T-helper 1 cell treated with Interleukin-12 subunit alpha and Interleukin-12 subunit beta and Interleukin-4 antibody, amounts not matched to agents 30 ng/mL and 1 ng/mL, for 36 hours (primary cell): ENCODE measurements at regions not wholly inside any gene's neighbourhood (a gene's known extent, or its start where the extent isn't known, plus 50 kb on each side); places are given as distances from the start of the nearest gene placed in this dataset.

Experiments used
- intact Hi-C: fragments of 100-400 bp; cut with micrococcal nuclease; formaldehyde crosslinking; loops from one replicate; pipeline ENCODE4 v1.15.1; 2024

DNA sequence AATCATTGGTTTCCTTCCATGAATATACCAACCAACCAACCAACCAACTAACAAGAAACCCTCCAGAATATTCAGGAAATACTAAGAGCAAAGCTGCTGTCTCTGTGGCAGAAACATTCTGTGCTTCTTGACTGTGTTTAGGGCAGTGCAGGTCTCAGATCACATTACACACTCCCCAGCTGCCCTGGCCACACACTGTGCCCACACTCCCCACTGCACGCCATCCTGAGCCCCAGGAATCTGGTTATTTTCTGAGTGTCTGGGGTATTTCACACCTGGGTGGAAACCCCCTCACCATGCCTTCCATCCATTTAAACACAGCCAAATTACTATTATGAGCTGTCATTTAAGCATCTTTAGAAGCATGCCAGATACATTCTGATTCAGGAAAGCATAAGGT lies 183.7 kb upstream of the ANK3 start:
- intact Hi-C loops: loop anchor here (1.0 to 10.0 kb wide), 7 partner anchors 24 to 689 kb away; partner anchors contain the start of gene CDK1

DNA sequence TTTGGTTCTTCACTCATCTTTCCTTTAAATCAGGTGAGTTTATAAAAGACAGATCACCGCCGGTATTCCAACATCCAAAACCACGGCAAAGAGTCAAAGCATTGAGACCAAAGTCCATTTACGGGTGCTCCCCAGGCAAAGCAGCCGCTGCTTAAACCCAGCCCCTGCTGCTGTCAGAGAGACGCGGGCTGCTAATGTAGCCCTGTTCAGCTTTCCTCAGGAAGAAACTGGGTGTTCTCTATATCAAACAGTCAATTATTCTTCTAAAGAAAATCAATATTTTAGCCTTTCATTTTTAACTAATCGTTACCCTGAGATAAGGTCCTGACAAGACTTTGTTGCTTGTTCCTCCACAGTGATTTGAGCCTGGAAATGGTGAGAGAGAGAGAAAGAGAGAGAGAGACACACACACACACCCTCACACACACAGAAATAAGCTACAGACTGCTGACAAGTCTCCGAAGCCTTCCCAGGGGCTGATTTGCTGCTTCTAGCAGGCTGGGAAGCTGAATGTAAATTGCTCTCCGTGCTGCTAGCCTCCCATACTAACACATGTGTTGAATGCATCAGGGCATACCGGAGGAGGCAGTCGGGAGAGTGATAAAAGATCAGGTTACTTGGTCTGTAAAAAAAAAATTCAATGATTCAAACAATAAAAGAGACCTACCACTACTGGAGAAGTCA lies 183.0 kb upstream of the ANK3 start:
- intact Hi-C loops: loop anchor here (1.0 to 10.0 kb wide), 8 partner anchors 8 to 688 kb away; partner anchors contain the start of gene CDK1

DNA sequence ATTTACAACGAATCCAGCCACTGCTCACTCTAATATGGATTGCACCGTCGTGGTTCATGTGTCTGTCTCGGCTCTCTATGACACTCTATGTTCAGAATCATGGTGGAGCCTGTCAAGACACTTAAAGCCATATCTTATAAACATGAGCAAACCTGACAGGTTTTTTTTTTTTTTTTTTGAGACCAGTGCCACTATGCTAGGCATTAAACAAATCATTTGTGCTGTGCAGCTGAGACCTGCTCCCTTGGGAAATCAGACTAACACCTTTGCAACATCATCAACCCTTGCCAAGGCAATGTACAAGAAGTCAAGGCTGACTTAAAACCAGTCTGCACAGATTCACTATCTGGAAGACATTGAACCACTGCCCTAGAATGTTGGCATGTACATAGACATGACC lies 181.2 kb upstream of the ANK3 start:
- intact Hi-C loops: loop anchor here (5.0 to 10.0 kb wide), 3 partner anchors 136 to 686 kb away; no protein-coding TSS in a partner anchor

DNA sequence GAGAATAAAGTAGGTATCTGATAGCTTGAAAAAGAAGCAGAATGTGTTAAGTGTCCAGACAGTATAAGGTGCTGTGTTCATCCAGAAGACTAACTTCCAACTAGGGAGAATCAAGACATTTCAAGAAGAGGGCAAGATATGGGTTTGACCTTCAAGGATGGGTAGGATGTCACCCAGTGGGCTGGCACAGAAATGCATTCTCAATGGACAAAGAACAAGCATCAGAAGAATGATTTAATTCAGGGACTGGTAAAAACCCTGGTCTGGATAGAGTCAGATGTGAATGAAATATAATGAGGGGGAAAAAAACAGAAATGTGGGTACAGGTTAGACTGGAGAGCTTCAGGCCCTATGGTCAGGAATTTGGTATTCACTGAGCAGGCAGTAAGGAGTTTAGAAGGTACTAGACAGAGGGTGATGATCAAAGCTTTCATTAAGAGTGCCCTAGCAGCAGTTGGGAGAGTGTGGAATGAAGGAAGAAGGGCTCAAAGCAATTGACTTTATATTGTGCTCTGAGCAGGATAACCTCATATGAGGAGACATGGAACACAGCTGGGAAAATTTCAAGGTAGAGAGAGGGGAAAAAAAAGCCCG lies 180.7 kb upstream of the ANK3 start:
- intact Hi-C loops: loop anchor here (5.0 to 10.0 kb wide), 3 partner anchors 137 to 686 kb away; no protein-coding TSS in a partner anchor

DNA sequence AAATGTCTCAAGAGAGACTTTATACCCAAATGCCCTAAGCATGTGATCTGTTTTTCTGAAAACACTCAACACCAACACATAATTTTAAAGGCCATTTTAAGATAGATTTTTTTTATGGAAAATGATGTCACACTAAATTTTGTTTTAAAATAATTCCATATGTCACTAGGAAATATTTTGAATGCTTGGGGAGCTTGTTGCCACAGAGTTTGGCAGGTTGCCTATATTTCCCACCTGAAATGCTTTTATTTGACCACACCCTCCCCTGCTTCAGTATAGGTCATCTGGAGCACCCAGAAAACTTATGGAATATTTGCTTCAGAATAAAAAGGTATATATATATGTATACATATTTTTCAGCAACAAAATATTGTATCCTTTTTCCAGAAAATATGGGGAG lies 180.0 kb upstream of the ANK3 start:
- intact Hi-C loops: loop anchor here (5.0 to 10.0 kb wide), 3 partner anchors 138 to 685 kb away; no protein-coding TSS in a partner anchor

DNA sequence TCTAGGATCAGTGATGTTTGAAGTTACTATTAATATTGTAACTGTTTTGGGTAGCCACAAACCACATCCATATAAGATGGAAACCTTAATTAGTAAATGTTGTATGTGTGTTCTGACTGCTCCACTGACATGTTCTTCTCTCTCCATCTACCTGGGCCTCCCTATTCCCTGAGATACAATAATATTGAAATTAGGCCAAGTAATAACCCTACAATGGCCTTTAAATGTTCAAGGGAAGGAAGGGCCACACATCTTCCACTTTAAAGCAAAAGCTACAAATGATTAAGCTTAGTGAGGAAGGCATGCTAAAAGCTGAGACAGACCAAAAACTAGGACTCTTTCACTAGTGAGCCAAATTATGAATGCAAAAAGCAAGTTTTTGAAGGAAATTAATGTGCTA lies 176.4 kb upstream of the ANK3 start:
- intact Hi-C loops: loop anchor here (2.0 kb wide), 1 partner anchor 29 kb away; no protein-coding TSS in a partner anchor

DNA sequence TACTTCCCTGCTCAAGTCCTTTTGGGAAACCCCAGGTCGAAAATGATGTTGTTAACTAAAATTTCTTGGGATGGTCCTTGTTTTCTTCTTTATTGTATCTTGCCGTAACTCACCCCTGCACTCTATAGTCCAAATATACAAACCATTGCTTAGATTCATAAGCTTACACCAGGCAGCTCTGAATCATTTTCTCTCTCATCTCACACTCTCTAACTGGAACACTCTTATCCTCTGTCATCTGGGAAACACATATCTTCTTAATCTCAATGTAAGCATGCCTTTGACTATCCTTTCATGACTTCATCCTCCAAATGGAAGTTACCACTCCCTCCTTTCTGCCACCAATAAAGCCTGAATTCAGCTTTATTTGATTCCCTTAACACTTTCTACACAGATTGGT lies 175.8 kb upstream of the ANK3 start:
- intact Hi-C loops: no loop called here

DNA sequence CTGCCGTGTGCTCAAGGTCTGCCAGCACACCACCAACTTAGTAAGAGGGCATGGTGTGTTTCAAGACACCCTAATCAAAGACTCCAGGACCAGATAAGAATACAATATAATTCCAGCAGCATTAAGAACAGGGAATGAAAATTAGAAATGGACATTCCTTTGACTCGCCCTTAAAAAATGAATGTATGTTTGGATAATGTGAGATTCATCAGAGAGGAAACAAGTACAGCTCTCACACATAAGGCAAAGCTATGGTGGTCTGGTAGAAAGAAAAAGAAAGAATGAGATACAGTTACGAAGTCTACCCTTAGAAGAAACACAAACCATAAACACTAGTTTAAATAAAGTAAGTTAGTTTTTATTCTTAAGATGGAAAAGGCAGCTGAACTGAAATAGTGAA lies 174.8 kb upstream of the ANK3 start:
- intact Hi-C loops: loop anchor here (1.0 kb wide), 1 partner anchor 8 kb away; no protein-coding TSS in a partner anchor

DNA sequence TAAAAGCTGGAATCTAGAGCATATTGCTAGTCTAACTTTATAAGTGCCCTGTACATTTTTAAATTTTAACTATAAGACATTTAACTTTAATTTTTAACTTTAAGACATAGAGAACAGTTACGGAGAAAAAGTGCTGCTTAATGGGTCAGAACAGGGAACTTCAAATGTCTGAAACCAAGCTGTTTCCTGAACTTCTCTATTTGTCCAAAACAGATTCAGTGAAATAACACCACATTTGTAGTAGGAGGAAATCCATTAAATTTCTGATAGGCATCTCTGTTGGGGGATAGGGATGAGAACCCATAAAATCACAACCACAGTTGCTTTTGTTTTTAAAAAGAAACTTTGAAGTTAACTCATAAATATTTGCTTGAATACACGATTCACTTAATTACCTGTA lies 170.8 kb upstream of the ANK3 start:
- intact Hi-C loops: no loop called here

DNA sequence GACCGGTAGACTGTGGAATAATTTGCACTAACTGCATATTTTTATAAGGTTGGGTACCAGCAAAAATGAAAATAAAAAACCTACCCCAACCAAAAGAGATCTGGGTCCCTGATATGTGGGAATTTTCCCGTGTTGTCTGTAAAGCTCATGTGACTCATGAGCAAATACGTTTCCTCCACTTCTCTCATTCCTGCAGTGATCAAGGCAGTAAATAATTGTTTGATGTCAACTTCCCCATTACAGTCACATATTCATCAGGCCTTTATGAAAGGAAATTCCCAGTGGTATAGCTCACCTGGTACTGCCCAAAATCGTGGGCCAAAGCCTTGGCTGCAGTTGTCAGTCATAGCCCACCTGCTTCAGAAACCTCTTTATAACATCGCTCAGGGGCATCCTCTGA lies 166.0 kb upstream of the ANK3 start:
- intact Hi-C loops: no loop called here

DNA sequence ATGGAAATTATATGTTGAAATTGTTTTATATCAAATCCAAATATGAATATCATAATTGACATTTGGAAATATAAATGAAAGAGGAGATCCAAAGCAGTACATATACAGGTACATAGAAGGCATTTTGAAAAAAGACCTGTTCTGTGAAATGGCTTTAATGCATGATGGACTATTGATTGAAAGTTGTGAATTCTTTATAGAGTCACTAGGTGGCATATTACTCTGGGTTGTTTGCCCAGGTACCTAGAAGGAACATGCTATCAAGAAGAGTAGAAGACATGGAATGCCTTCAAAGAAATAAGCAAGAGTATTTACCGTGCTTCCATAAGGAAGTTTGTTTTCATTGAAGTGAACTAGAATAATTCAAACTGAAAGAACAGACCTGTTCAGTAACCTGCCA lies 160.0 kb upstream of the ANK3 start:
- intact Hi-C loops: loop anchor here (1.0 to 5.0 kb wide), 4 partner anchors 78 to 447 kb away; no protein-coding TSS in a partner anchor

DNA sequence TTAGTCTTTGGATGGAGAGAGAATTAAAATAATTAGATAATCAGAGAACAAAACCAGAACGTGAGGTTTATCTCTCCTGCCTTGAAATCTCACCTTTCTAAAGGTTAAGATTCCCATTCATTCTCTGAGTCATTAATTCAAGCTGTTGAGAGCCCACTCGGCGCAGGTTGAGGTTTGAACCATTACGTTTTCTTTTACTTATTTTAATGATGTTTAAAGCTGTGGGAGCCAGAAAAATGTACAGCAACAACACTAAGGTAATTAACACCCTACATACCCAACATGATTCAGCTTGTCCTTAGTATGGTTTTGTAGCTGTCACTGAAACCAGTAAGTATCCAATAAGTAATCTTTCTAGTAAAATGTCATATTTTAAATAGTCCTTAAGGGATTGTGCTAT lies 153.0 kb upstream of the ANK3 start:
- intact Hi-C loops: no loop called here

DNA sequence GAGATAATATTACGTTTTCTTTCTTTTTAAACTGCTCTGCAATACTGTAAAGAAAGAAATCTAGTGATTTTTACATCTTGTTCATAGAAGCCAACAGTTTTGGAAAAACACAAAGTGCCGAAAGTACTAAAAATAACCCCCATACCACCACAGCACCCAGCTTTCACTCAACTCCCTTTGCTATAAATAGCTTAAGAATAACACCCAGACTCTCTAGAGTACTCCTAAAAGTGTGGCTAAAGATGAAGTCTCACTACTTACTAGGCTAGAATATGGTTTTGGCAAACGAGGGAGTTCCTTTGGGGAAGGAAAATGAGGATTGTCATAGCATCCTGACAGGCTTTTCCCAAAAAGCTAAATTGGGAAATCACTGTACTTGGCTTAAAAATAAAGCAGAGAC lies 151.8 kb upstream of the ANK3 start:
- intact Hi-C loops: no loop called here

DNA sequence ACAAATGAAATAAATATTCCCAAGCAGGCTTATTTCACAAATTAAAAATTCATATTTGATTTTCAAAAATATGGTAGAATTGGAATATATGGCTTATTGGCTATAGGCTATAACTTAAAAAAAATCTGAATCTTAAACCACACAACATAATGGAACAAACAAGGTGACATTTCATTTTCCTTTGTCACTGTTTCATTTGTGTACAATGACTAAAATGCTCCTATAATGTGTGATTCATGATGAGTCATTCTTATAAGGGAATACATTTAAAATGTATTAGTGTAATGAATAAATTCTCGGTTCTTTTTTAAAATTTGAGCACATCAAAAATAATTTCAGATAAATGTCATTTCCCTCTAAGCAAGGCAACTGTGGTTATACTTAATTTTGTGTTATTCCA lies 148.0 kb upstream of the ANK3 start:
- intact Hi-C loops: loop anchor here (2.0 kb wide), 1 partner anchor 29 kb away; no protein-coding TSS in a partner anchor

DNA sequence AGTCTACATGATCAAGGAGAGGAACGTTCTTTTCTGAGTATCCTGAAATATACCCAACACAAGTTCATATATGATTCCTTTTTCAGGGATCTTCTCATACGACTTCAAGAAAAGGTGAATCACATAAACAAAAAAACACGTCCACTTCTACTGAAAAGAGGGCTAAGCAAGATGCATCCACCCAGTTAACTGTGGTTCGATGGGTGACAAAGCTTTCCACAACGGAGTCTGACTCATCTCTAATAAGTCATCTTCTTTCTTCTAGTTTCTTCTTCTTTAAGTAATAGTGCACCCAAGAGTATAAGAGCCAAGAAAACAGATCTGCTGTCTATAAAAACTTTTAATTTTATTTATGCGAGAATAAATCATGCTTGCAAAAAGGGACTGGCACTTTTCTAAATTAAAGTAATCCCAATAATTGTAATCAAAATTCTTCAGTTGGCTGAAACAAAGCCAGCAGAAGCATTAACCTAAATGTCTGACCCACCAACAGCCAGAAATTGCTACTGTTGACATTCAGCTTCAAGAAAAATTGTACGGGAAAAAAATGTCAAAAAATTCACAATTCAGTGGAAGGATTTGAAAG lies 146.9 kb upstream of the ANK3 start:
- intact Hi-C loops: loop anchor here (2.0 kb wide), 1 partner anchor 30 kb away; no protein-coding TSS in a partner anchor

DNA sequence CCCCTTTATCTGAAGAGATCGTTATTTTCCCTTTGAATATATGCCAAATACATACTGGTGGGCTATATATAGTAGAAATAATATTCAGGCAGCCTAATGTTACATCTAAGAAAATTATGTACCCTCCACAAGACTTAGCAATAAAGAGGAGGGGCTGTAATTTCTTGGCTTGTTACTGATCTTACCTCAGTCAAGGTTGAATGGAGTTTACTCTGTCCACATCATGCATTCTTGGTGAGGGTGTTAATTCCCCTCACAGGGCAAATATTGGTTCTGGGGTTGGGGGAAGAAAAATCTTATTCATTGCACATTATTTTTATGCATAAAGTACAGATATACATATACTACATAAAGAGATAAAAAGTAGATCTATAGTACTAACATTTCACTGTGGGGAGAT lies 145.8 kb upstream of the ANK3 start:
- intact Hi-C loops: no loop called here

DNA sequence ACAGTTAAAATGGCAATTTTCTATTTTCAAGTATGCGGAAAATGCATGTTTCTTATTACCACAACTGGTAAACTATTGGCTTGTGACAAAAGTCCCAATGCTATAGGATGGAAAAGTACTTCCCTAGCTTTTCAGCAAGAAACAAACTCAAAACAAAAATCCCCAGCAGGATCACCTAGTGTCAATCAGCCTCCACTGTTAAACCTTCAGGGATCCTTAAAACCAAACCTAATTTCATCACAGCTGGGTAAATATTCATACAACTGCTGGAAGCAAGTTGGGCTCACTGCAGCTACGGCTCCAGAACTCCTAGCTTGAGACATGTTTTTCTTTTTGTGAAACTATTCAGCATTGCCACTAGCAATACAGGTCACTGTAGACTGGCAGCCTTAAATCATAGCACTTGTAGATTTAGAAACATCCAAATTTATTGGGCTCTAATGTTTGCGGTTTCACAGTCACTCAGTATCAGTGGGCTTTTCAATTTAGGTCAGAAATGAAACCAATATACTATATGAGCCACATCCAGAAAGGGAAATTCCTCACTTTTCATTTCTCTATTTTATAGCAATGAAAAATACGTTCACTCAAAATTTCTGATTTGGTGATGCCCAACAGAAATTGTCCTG lies 145.2 kb upstream of the ANK3 start:
- intact Hi-C loops: no loop called here

DNA sequence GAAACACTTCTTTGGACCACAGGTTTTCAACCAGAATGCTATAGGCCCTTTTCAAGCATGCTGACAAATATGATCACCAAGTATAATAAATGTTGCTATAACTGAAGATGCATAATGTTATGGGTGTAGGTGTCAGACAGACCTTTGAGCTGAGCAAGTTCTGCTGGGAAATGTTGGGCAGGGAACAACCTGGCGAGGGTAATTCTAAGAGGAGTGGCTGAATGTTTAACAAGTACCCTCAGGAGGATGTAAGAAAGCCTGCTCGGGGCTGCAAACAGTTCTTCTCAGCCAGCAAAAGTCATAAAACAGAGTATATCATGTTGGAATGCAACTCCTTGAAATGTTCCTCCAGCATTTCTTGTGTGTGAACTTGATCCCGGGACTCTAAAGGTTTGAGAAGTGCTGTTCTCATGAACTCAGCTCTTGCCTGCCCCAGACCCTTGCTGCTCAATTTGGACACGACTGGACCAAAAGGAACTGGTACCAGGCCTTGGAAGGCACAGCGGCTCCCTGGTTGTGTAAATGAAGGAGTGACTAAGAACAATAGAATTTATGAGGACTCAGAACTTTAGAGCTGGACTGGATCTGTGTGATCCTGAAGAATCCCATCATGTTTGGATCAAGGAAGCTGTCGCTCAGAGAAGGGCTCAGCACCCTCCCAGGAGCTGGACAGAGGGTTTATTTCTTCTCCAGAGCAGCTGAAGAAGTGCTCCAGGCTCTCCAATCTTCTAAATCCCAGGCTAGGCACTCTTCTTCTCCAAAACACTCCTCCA lies 143.2 kb upstream of the ANK3 start:
- intact Hi-C loops: no loop called here

DNA sequence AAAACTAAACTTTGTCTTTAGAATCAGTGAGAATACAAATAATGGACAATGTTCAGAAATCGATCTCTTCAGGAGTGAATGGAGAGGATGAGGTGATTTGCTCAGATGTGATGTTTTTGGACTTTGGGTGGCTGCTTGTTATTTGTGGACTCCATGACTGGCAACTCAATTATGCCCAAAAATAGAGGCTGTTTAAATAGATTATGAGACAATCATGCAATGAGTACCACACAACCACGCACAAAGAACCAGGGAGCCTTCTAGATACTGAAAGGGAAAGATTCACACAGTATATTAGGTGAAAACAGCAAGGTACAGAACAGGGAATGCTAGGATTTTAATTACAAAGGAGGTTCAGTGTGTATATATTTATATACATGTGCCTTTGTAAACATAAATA lies 141.3 kb upstream of the ANK3 start:
- intact Hi-C loops: no loop called here

DNA sequence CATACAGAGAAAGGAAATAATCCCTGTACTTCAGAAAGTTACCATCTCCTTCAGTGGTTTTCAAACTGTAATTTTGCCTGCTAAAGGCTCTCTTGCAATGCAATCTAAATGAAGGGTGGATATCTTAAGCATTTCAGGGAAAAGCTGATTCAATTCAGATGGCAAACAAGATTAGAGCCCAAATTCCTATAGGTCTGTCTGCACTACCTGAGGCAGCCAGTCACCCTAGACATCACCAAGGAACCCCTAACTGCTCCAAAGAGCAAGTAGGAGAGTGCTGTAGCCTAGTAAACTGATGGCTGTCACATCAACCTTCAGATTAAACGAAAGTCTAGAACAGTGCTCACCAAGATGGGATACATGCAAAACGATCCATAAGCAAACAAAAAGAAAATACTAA lies 138.0 kb upstream of the ANK3 start:
- intact Hi-C loops: no loop called here
